T-cell (primary cell): ENCODE measurements at regions not wholly inside any gene's neighbourhood (a gene's known extent, or its start where the extent isn't known, plus 50 kb on each side); places are given as distances from the start of the nearest gene placed in this dataset.
"Not testable (repeated sequence)": the region's sequence is repeated elsewhere in the genome, so short reads cannot be mapped to it uniquely, and the experiment has no call there.

Source experiments
- ATAC-seq, 4 experiments: fragments of 200-7000 bp in 3 of 4; fragments of 150-1000 bp in 1 of 4; cut with Tn5 transposase; replicated peaks in 1 of 4; 1 replicate in 3 of 4; 2 replicates in 1 of 4; pipeline ENCODE4 v1.10.0; 2021; ENCODE audit warnings: moderate library complexity in 3 of 4, mild to moderate bottlenecking in 2 of 4, moderate number of reproducible peaks in 1 of 4
- CTCF ChIA-PET, 2 donors: fragments of 300-600 bp; sonication (Branson Sonifier 250); formaldehyde crosslinking; loops; one replicate each; lab custom pipeline; 2022; ENCODE audit warnings: antibody characterized with exemption in 2 of 2; lab: Charles Lee
- POLR2A ChIA-PET, 2 donors: fragments of 300-600 bp; sonication (Branson Sonifier 250); formaldehyde crosslinking; loops; one replicate each; lab custom pipeline; 2022; ENCODE audit warnings: antibody characterized with exemption in 2 of 2; lab: Charles Lee
- DNase-seq, 35 experiments: peaks; one replicate each; pipeline versions ENCODE4 v3.0.0 to v3.0.0-alpha.2; 2013 to 2023
- H3K27ac ChIP-seq: one replicate; pipeline ENCODE4 v1.5.1; 2013; ENCODE audit warnings: low read length
- H3K27me3 ChIP-seq, 2 experiments: replicated peaks in 1 of 2; 1 replicate in 1 of 2; 2 replicates in 1 of 2; pipeline versions ENCODE4 v1.6.1 to v1.7.0; 2013; ENCODE audit warnings: low read length in 1 of 2, mixed read lengths in 1 of 2; ENCODE audit not compliant: control insufficient read depth in 2 of 2, insufficient read depth in 2 of 2; ENCODE audit errors: extremely low read depth in 1 of 2
- H3K36me3 ChIP-seq, 2 donors: 1 replicate in 1 of 2; 2 replicates in 1 of 2; pipeline versions ENCODE4 v1.6.1 to v1.7.0; 2013; ENCODE audit warnings: low read length in 1 of 2; ENCODE audit not compliant: control insufficient read depth in 2 of 2, insufficient read depth in 1 of 2; ENCODE audit errors: extremely low read depth in 1 of 2
- H3K4me1 ChIP-seq, 2 experiments: 1 replicate in 1 of 2; 2 replicates in 1 of 2; pipeline versions ENCODE4 v1.6.1 to v1.7.0; 2013; ENCODE audit warnings: low read length in 2 of 2, mixed read lengths in 1 of 2; ENCODE audit not compliant: insufficient read depth in 2 of 2, control insufficient read depth in 1 of 2; ENCODE audit errors: extremely low read depth in 1 of 2
- H3K4me3 ChIP-seq, 2 donors: 1 replicate in 1 of 2; 2 replicates in 1 of 2; pipeline versions ENCODE4 v1.5.1 to v1.7.0; 2013; ENCODE audit warnings: mild to moderate bottlenecking in 2 of 2, low read length in 1 of 2, moderate library complexity in 1 of 2; ENCODE audit not compliant: control insufficient read depth in 1 of 2; ENCODE audit errors: extremely low read depth in 1 of 2
- H3K9me3 ChIP-seq: 2 replicates; pipeline ENCODE4 v1.7.0; 2013
- H3K27ac Mint-ChIP-seq, 2 donors: one replicate each; pipeline ENCODE4 v1.8.0; 2020 to 2021; ENCODE audit warnings: mild to moderate bottlenecking in 2 of 2, mixed read lengths in 2 of 2
- H3K27me3 Mint-ChIP-seq, 2 donors: one replicate each; pipeline ENCODE4 v1.8.0; 2021 to 2022; ENCODE audit warnings: mixed read lengths in 2 of 2
- H3K36me3 Mint-ChIP-seq: one replicate; pipeline ENCODE4 v1.8.0; 2021; ENCODE audit warnings: mixed read lengths
- H3K4me1 Mint-ChIP-seq, 3 donors: one replicate each; pipeline ENCODE4 v1.8.0; 2020 to 2022; ENCODE audit warnings: mixed read lengths in 3 of 3, mild to moderate bottlenecking in 1 of 3
- H3K4me3 Mint-ChIP-seq, 3 donors: one replicate each; pipeline ENCODE4 v1.8.0; 2020 to 2022; ENCODE audit warnings: mild to moderate bottlenecking in 3 of 3, mixed read lengths in 3 of 3, moderate library complexity in 3 of 3
- H3K9me3 Mint-ChIP-seq, 3 donors: one replicate each; pipeline ENCODE4 v1.8.0; 2020 to 2022; ENCODE audit warnings: mixed read lengths in 3 of 3
- WGBS: methylation state at CpG from one replicate; pipeline ENCODE4 v1.1.5; 2013; ENCODE audit warnings: missing lambda C conversion rate; ENCODE audit not compliant: insufficient coverage; 5-methylcytosine and 5-hydroxymethylcytosine counted together

DNA sequence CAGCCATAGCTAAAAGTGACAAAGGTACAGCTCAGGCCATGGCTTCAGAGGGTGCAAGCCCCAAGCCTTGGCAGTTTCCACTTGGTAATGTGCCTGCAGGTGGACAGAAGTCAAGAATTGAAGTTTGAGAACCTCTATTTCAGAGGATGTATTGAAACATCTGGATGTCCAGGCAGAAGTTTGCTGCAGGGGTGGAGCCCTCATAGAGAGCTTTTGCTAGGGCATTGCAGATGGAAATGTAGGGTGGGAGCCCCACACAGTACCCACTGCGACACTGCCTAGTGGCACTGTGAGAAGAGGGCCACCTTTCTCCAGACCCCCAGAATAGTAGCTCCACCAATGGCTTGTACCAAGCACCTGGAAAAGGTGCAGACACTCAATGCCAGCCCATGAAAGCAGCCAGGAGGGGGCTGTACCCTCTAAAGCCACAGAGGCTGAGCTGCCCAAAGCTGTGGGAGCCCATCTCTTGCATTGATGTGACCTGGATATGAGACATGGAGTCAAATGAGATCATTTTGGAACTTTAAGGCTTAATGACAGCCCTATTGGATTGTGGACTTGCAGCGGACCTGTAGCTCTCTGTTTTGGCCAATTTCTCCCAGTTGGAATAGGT is 1299.4 kb upstream of the MAP3K7 start:
- no peak overlapping the region for H3K4me3 Mint-ChIP-seq
- peaks cover 22 to 32% (median 28%) of the 10 kb centered on the region in 3 donors for H3K9me3 Mint-ChIP-seq
- H3K4me1 Mint-ChIP-seq = no peaks in the 10 kb centered on the region
- Histone ChIP-seq H3K9me3 (peaks cover 2% of the 10 kb centered on the region), H3K27me3 (no peaks in the 10 kb centered on the region), H3K4me1 (no peaks in the 10 kb centered on the region), H3K27ac (no peak overlapping the region), H3K4me3 (no peak overlapping the region), H3K36me3 (no peaks in the 10 kb centered on the region)
- ChIA-PET POLR2A (no interaction called here), CTCF (no interaction called here)
- DNase-seq (no peak), ATAC-seq (no peak)
- H3K27ac Mint-ChIP-seq = no peak overlapping the region
- H3K27me3 Mint-ChIP-seq = no peaks in the 10 kb centered on the region
- H3K36me3 Mint-ChIP-seq = no peaks in the 10 kb centered on the region
- 100% methylated on average over 1 of the region's 2 CpGs for WGBS

DNA sequence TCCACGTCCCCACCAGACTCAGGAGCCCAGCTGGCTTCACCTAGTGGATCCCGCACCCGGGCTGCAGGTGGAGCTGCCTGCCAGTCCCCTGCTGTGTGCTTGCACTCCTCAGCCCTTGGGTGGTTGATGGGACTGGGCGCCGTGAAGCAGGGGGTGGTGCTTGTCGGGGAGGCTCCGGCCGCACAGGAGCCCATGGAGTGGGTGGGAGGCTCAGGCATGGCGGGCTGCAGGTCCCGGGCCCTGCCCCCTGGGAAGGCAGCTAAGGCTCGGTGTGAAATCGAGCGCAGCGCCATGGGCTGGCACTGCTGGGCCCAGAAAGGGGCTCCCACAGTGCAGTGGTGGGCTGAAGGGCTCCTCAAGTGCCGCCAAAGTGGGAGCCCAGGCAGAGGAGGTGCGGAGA is 1294.9 kb upstream of the MAP3K7 start:
- peaks cover 15 to 31% (median 21%) of the 10 kb centered on the region in 3 donors for H3K9me3 Mint-ChIP-seq
- CTCF ChIA-PET, POLR2A ChIA-PET, H3K36me3 ChIP-seq, H3K36me3 Mint-ChIP-seq, H3K4me3 Mint-ChIP-seq, H3K4me1 ChIP-seq, H3K4me3 ChIP-seq, H3K9me3 ChIP-seq, H3K4me1 Mint-ChIP-seq, H3K27me3 Mint-ChIP-seq, H3K27ac Mint-ChIP-seq, H3K27ac ChIP-seq, DNase-seq, H3K27me3 ChIP-seq, ATAC-seq: not testable (repeated sequence)
- 83% methylated on average over 9 of the region's 16 CpGs for WGBS

DNA sequence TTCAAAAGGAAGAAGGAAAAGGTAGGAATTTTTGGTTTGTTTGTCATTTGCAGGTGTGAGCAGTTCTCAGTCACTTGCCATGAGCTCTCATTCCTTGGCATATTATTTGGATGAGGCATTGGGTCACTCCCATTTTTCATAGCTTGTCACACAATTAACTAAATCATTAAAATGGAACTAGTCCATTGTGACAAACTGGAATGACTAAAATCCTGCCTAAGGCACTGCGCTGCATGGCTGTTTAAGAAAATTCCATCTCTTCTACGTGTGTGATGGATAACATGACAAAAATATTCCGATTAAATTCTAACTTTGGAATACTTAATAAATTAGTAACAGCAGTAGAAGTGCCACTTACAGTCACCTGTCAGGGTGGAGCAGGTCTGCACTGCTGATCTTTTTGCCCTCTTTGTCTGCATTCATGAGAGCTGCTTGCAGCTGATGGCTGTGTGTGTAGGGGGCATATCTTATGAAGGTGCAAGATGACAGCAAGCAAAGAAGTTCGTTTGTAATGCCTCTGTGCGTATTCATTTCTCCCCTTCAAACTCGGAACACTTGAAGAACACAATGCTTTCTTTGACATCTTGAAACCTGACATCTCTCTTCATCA is 1292.6 kb upstream of the MAP3K7 start:
- no peaks in the 10 kb centered on the region for H3K27me3 ChIP-seq
- Mint-ChIP-seq H3K4me3 (no peak overlapping the region), H3K9me3 (peaks cover 12 to 21% (median 14%) of the 10 kb centered on the region in 3 donors), H3K36me3 (no peaks in the 10 kb centered on the region), H3K27ac (no peak overlapping the region), H3K4me1 (no peaks in the 10 kb centered on the region), H3K27me3 (no peaks in the 10 kb centered on the region)
- H3K4me3 ChIP-seq = no peak overlapping the region
- no peaks in the 10 kb centered on the region for H3K4me1 ChIP-seq
- H3K9me3 ChIP-seq = peaks cover 2% of the 10 kb centered on the region
- no peak for DNase-seq
- no peaks in the 10 kb centered on the region for H3K36me3 ChIP-seq
- no peak overlapping the region for H3K27ac ChIP-seq
- WGBS = no CpG with 5 or more reads among the region's 6 CpGs
- ChIA-PET CTCF (no interaction called here), POLR2A (no interaction called here)
- ATAC-seq = no peak

DNA sequence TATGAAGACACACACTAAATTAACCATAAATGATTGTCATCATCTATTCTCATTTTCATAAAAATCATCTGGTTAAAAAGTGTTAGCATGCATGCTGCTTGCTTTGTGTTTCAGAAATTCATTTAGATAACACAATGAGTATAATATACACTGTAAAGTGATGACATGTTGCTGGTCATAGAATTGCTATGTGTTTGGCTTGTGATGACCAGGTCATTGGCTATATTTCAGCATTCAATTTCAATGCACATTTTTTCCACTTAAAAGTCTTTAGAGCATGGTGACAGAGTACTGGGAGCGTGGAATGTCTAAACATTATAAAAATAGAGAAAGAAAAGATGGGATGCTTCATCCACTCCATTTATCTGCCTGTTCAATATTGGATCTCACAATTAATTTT is 1291.1 kb upstream of the MAP3K7 start:
- H3K27ac Mint-ChIP-seq = no peak overlapping the region
- DNase-seq (no peak), ATAC-seq (no peak)
- H3K9me3 Mint-ChIP-seq = peaks cover 11 to 19% (median 15%) of the 10 kb centered on the region in 3 donors
- H3K36me3 Mint-ChIP-seq = no peaks in the 10 kb centered on the region
- no peaks in the 10 kb centered on the region for H3K4me1 Mint-ChIP-seq
- CTCF ChIA-PET = no interaction called here
- Histone ChIP-seq H3K27ac (no peak overlapping the region), H3K27me3 (no peaks in the 10 kb centered on the region), H3K36me3 (no peaks in the 10 kb centered on the region), H3K4me3 (no peak overlapping the region), H3K9me3 (no peaks in the 10 kb centered on the region), H3K4me1 (no peaks in the 10 kb centered on the region)
- no CpG with 5 or more reads among the region's 1 CpG for WGBS
- H3K27me3 Mint-ChIP-seq = no peaks in the 10 kb centered on the region
- POLR2A ChIA-PET = no interaction called here
- H3K4me3 Mint-ChIP-seq = no peak overlapping the region

DNA sequence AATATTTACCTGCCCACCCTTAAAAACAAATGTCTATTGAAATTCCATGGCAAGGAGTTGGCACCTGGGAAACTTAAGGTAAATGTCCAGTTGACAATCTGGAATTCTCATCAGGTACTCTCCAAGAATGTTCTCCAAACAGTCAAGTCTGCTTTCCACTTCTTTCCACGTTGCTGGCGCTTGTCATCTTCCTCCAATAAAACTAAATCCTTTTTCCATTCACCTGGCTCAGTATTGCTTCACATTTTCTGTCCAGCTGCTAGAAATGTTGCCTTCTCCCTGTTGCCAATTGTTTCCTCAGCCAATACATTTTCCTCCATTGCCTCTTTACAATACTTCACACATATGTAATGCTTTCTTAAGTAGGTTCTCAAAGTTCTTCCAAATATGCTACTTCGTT is 1288.1 kb upstream of the MAP3K7 start:
- ATAC-seq (no peak), DNase-seq (no peak)
- ChIA-PET POLR2A (no interaction called here), CTCF (no interaction called here)
- Mint-ChIP-seq H3K9me3 (peaks cover 8 to 11% (median 9%) of the 10 kb centered on the region in 3 donors), H3K27ac (no peak overlapping the region), H3K27me3 (no peaks in the 10 kb centered on the region), H3K4me3 (no peak overlapping the region), H3K4me1 (no peaks in the 10 kb centered on the region), H3K36me3 (no peaks in the 10 kb centered on the region)
- WGBS = 55% methylated on average over 2 of the region's 3 CpGs
- Histone ChIP-seq H3K4me3 (no peak overlapping the region), H3K27me3 (no peaks in the 10 kb centered on the region), H3K36me3 (no peaks in the 10 kb centered on the region), H3K4me1 (no peaks in the 10 kb centered on the region), H3K9me3 (no peaks in the 10 kb centered on the region), H3K27ac (no peak overlapping the region)

DNA sequence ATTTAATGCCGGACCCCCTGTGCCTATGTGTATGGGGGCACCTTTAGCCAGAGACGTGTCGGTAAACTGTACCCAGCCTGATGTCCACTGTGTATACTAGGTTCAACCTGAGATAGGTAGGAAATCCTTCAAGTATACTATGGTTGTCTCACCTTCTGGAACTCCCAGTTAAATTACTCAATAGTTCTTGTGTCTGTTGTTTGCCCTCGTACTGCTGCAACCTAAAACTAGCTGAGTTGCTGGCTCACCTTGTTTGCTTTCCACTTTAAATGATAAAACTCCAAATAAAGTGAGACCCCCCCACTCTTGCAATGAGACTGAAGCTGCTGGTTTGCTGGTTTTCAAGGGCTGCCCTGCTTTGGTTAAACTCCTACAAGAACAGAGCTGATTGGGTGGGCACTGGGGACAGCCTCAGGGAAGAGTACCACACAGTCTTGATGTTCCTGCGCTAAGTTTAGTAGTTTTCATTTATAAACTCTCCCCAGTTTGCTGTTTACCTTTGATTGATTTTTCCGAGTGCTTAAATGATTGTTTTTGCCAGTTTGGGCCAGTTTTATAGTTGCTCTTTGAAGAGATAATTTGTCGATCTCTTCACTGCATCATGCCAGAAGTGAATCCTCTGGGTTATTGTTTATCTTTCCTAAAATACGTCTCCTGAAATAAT is 1281.8 kb upstream of the MAP3K7 start:
- H3K36me3 Mint-ChIP-seq = no peaks in the 10 kb centered on the region
- ATAC-seq (no peak), DNase-seq (no peak)
- Histone ChIP-seq H3K4me3 (no peak overlapping the region), H3K27me3 (no peaks in the 10 kb centered on the region), H3K9me3 (no peaks in the 10 kb centered on the region), H3K27ac (no peak overlapping the region), H3K36me3 (no peaks in the 10 kb centered on the region), H3K4me1 (no peaks in the 10 kb centered on the region)
- no peaks in the 10 kb centered on the region for H3K27me3 Mint-ChIP-seq
- WGBS = 40% methylated on average over 1 of the region's 8 CpGs
- no peak overlapping the region for H3K4me3 Mint-ChIP-seq
- H3K4me1 Mint-ChIP-seq = no peaks in the 10 kb centered on the region
- H3K27ac Mint-ChIP-seq = no peak overlapping the region
- ChIA-PET CTCF (interaction anchor here in 1 of 2 donors (0.6 kb wide), 1 partner anchor 29 kb away, joined by 3 read pairs; no protein-coding TSS in a partner anchor), POLR2A (no interaction called here)
- H3K9me3 Mint-ChIP-seq = peaks cover 9 to 16% (median 15%) of the 10 kb centered on the region in 3 donors
